ENCODE measurements at regions not wholly inside any gene's neighbourhood (a gene's known extent, or its start where the extent isn't known, plus 50 kb on each side); places are given as distances from the start of the nearest gene placed in this dataset.

DNA sequence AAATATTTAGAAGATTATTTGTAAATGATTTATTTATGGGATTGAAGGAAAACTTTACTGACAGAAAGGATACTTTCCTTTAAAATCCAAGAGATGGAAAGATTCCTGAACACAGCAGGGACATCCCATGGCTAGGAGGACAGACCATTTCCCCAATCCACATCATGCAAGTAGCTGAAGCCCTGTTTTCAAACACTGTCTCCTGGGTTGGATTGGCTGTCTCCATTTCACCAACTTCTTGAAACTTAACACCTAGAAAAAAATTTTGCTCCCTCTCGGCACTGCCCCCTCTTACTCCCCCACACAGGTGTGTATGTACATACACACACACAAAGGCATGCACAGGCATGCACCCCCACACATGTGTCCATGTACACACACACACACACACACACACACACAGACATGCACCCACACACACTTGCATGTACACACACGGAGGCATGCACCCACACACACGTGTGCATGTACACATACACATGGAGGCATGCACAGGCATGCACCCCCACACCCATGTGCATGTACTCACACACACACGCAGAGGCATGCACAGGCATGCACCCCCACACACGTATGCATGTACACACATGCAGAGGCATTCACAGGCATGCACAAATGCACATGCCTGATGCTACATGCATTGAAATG is 320.0 kb downstream of the CHRM3 start:
- H3K36me3 ChIP-seq (ENCODE audit: control insufficient read depth, insufficient read depth, low read length), result no peaks in the 10 kb centered on the region
- no peak overlapping the region for H2AK5ac ChIP-seq (ENCODE audit: low read depth, low read length)
- no peaks in the 10 kb centered on the region for H3K9me1 ChIP-seq (ENCODE audit: insufficient read depth, low read length)
- H3K23ac ChIP-seq (ENCODE audit: low read depth, low read length), result no peak overlapping the region
- H3K27ac ChIP-seq (ENCODE audit: insufficient read depth, low read length), result no peak overlapping the region
- H2BK5ac ChIP-seq (ENCODE audit: low read depth, low read length, poor library complexity, severe bottlenecking), result no peak overlapping the region
- H3K79me1 ChIP-seq (ENCODE audit: low read depth in 1 of 2, low read length in 2 of 2), result no peaks in the 10 kb centered on the region
- H2AFZ ChIP-seq (replicated peaks; ENCODE audit: low read length, poor library complexity), result no peak overlapping the region
- 44% methylated on average over 4 of the region's 5 CpGs; no CpG with 5 or more reads in 1 of the 2 experiments for whole genome bisulfite sequencing, 2 experiments (ENCODE audit: extremely low coverage in 2 of 2, insufficient read length in 1 of 2)
- no peak overlapping the region for H2BK15ac ChIP-seq (ENCODE audit: low read depth, low read length)
- H3K9ac ChIP-seq (ENCODE audit: low read depth, low read length), result no peak overlapping the region
- no peak overlapping the region for H3K14ac ChIP-seq (replicated peaks; ENCODE audit: low read depth, low read length)
- ATAC-seq (ENCODE audit: low read depth) (no peak), DNase-seq (no peak)
- TF ChIP-seq CEBPB (IDR thresholded peaks at IDR 0.05; ENCODE audit: low read depth, low read length), result no peak
- TF ChIP-seq, protein P1, sequence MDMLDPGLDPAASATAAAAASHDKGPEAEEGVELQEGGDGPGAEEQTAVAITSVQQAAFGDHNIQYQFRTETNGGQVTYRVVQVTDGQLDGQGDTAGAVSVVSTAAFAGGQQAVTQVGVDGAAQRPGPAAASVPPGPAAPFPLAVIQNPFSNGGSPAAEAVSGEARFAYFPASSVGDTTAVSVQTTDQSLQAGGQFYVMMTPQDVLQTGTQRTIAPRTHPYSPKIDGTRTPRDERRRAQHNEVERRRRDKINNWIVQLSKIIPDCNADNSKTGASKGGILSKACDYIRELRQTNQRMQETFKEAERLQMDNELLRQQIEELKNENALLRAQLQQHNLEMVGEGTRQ (IDR thresholded peaks at IDR 0.05; ENCODE audit: low read depth, low read length), result no peak
- in situ Hi-C loops (cut with MboI; ENCODE audit: low sequenced_read_pairs) (no loop called here), intact Hi-C loops (cut with micrococcal nuclease) (no loop called here), dilution Hi-C loops (cut with HindIII; ENCODE audit: low sequenced_read_pairs, unreplicated experiment) (no loop called here)
- peaks cover 1% of the 10 kb centered on the region; the same call in 1 of the 2 replicates for H3K9me3 ChIP-seq (ENCODE audit: control insufficient read depth, insufficient read depth, low read length)
- H3K27me3 ChIP-seq (ENCODE audit: control insufficient read depth, insufficient read depth, low read length), result no peaks in the 10 kb centered on the region
- H3K18ac ChIP-seq (ENCODE audit: low read depth, low read length), result no peak overlapping the region
- H3K4ac ChIP-seq (ENCODE audit: low read depth, low read length), result no peak overlapping the region
- ChIA-PET POLR2A (ENCODE audit: unreplicated experiment) (no interaction called here), CTCF (interaction anchor here (1.3 kb wide), 1 partner anchor 16 kb away, joined by 3 read pairs; no protein-coding TSS in a partner anchor)
- H2BK20ac ChIP-seq (ENCODE audit: low read depth, low read length), result no peak overlapping the region
- H3K56ac ChIP-seq (ENCODE audit: extremely low read depth, insufficient read depth, low read length), result no peak overlapping the region
- no peaks in the 10 kb centered on the region for H3K4me1 ChIP-seq (ENCODE audit: control insufficient read depth, insufficient read depth, low read length)
- no peak overlapping the region for H4K5ac ChIP-seq (ENCODE audit: low read depth, low read length)
- no peak overlapping the region for H2BK120ac ChIP-seq (ENCODE audit: low read depth, low read length)
- H2AK9ac ChIP-seq (replicated peaks; ENCODE audit: low read depth, low read length, poor library complexity), result no peak overlapping the region
- BruUV-seq (replicated peaks), result no TSS peak
- no peak overlapping the region for H3K4me3 ChIP-seq (ENCODE audit: insufficient read depth, low read depth, low read length)
- H3K4me2 ChIP-seq (ENCODE audit: low read depth, low read length), result no peak overlapping the region
- no peaks in the 10 kb centered on the region for H4K20me1 ChIP-seq (ENCODE audit: insufficient read depth, low read length)
- H4K91ac ChIP-seq (ENCODE audit: insufficient read depth, low read depth, low read length), result no peak overlapping the region
- H4K8ac ChIP-seq (ENCODE audit: low read depth in 2 of 2, low read length in 2 of 2), result no peak overlapping the region

Measured in IMR-90 (cell line).